ENCODE measurements at regions not wholly inside any gene's neighbourhood (a gene's known extent, or its start where the extent isn't known, plus 50 kb on each side); places are given as distances from the start of the nearest gene placed in this dataset.

DNA sequence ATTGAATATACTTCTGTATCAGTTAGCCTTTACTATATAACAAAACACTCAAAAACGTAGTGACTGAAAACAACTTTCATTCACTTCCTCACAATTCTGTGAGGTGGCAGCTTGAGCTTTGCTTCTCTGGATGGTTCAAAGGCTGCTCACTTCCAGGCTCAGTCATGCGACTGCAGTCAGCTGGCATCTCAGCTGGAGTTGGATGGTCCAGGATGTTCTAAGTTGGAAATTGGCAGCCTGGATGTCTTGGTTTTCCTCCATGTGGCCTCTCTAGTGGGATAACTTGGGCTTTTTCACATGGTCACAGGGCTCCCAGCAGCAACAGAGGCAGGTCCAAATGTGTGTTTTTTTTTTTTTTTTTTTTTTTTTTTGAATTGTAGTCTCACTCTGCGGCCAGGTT lies 204.4 kb downstream of the LACC1 start:
- TF ChIP-seq, protein P1, sequence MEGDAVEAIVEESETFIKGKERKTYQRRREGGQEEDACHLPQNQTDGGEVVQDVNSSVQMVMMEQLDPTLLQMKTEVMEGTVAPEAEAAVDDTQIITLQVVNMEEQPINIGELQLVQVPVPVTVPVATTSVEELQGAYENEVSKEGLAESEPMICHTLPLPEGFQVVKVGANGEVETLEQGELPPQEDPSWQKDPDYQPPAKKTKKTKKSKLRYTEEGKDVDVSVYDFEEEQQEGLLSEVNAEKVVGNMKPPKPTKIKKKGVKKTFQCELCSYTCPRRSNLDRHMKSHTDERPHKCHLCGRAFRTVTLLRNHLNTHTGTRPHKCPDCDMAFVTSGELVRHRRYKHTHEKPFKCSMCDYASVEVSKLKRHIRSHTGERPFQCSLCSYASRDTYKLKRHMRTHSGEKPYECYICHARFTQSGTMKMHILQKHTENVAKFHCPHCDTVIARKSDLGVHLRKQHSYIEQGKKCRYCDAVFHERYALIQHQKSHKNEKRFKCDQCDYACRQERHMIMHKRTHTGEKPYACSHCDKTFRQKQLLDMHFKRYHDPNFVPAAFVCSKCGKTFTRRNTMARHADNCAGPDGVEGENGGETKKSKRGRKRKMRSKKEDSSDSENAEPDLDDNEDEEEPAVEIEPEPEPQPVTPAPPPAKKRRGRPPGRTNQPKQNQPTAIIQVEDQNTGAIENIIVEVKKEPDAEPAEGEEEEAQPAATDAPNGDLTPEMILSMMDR (IDR thresholded peaks at IDR 0.05; ENCODE audit: borderline replicate concordance, insufficient read depth, low read depth, low read length) = no peak

DNA sequence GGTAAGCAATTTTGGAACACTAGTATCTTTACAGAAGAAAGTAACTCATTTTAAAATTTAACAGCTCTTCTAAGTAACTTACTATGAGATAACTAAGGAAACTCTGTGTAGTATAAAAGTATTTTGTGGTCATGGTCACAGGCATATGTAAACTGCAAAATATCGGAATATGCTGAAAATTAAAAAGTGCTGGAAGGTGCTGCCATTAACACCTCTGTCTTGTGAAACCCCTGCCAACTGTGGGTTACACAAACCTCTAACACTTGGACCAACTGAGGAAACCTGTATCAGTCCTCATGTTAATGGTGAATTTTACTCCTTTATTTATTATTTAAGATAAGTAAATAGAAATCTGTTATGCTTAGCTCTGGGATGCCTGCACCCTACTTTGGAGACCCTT lies 206.7 kb downstream of the LACC1 start:
- no peak overlapping the region for H3K4me3 ChIP-seq (ENCODE audit: low read depth, low read length)
- TF ChIP-seq, protein P1 (IDR thresholded peaks at IDR 0.05; ENCODE audit: borderline replicate concordance, insufficient read depth, low read depth, low read length) = no peak

More for the DNA sequence above, 204.4 kb downstream of the LACC1 start:
- H3K4me3 ChIP-seq (ENCODE audit: low read depth, low read length) = no peak overlapping the region

- TF ChIP-seq, protein P1 (IDR thresholded peaks at IDR 0.05; ENCODE audit: borderline replicate concordance, insufficient read depth, low read depth, low read length) = no peak
These were observed 208.7 kb downstream of the LACC1 start for GRCh38 chr13:44088411-44088810.

DNA sequence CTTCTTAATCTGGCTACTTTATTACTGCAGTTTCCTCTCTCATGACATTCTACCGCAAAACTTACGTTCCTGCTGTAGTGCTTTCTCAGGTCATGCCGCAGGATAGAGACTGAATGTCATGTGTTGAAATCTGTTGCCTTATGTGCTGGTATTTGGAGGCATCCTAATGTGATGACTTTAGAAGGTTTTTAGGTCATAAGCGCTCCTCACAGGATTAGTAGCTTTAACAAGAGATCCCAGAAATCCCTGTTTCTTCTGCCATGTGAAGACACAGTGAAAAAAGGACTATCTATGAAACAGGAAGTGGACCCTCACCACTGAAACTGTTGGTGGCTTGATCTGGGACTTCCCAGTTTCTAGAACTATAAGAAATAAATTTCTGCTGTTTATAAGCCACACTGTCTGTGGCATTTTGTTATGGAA lies 209.3 kb downstream of the LACC1 start:
- H3K4me3 ChIP-seq (ENCODE audit: low read depth, low read length) = no peak overlapping the region
- TF ChIP-seq, protein P1 (IDR thresholded peaks at IDR 0.05; ENCODE audit: borderline replicate concordance, insufficient read depth, low read depth, low read length) = no peak

More at GRCh38 chr13:44088411-44088810, 208.7 kb downstream of the LACC1 start:
- H3K4me3 ChIP-seq (ENCODE audit: low read depth, low read length) = no peak overlapping the region

GRCh38 chr13:44089452-44089851 lies 209.7 kb downstream of the LACC1 start:
- TF ChIP-seq, protein P1 (IDR thresholded peaks at IDR 0.05; ENCODE audit: borderline replicate concordance, insufficient read depth, low read depth, low read length) = no peak
- H3K4me3 ChIP-seq (ENCODE audit: low read depth, low read length) = no peak overlapping the region

- no peak overlapping the region for H3K4me3 ChIP-seq (ENCODE audit: low read depth, low read length)
- TF ChIP-seq, protein P1 (IDR thresholded peaks at IDR 0.05; ENCODE audit: borderline replicate concordance, insufficient read depth, low read depth, low read length) = no peak
These were observed 212.6 kb downstream of the LACC1 start for GRCh38 chr13:44092078-44092970.
